HCT116 (cell line): ENCODE measurements at regions not wholly inside any gene's neighbourhood (a gene's known extent, or its start where the extent isn't known, plus 50 kb on each side); places are given as distances from the start of the nearest gene placed in this dataset.

ENCODE experiments used
- ATAC-seq: fragments of 200-7000 bp; cut with Tn5 transposase; 2 replicates; pipeline ENCODE4 v1.9.1; 2020; ENCODE audit warnings: mild to moderate bottlenecking, moderate library complexity
- BruUV-seq: library from RNA; stranded (reverse); fragments of 400-500 nt; replicated peaks from 2 replicates; lab custom pipeline; 2021; lab: Mats Ljungman, UMichigan
- CTCF ChIA-PET: fragments of 300-600 bp; sonication (Branson Sonifier 250); formaldehyde crosslinking; loops from one replicate; lab custom pipeline; 2021; ENCODE audit warnings: antibody characterized with exemption; lab: Charles Lee
- POLR2A ChIA-PET: fragments of 300-600, 350-600 bp; sonication (Branson Sonifier 250); formaldehyde crosslinking; loops from one replicate; lab custom pipeline; 2021; ENCODE audit warnings: antibody characterized with exemption; lab: Charles Lee
- RAD21 ChIA-PET, 2 experiments: fragments of 300-600 bp; sonication (Branson Sonifier 250); formaldehyde crosslinking; loops; one replicate each; lab custom pipeline; 2023; ENCODE audit warnings: low total read pairs in 2 of 2; ENCODE audit not compliant: uncharacterized antibody in 2 of 2, unreplicated experiment in 2 of 2, low non-redundant PET in 1 of 2; lab: Charles Lee
- DNase-seq: peaks from one replicate; pipeline ENCODE4 v3.0.0-alpha.2; 2010; ENCODE audit warnings: low read depth, low spot score
- H2AFZ ChIP-seq: fragments of 200-600 bp; shearing (Covaris generic), sonication (generic); 2 replicates; pipeline ENCODE4 v1.6.1; 2017; ENCODE audit warnings: low read depth, mixed run types, mixed read lengths, antibody characterized with exemption, low read length; ENCODE audit not compliant: poor library complexity, severe bottlenecking
- H3K27ac ChIP-seq: 2 replicates; pipeline ENCODE4 v1.5.1; 2012; ENCODE audit warnings: low read depth, low read length
- H3K27me3 ChIP-seq: fragments of 200-600 bp; sonication (generic); 2 replicates; pipeline ENCODE4 v1.6.1; 2016; ENCODE audit warnings: mixed run types, low read length, mixed read lengths; ENCODE audit not compliant: insufficient read depth
- H3K36me3 ChIP-seq, 2 experiments: fragments of 200-500 bp in 1 of 2; fragments of 200-600 bp in 1 of 2; sonication (Bioruptor generic) in 1 of 2; sonication (generic) in 1 of 2; 2 replicates each; pipeline versions ENCODE4 v1.5.1 to v1.6.1; 2014 to 2016; ENCODE audit warnings: low read length in 2 of 2, inconsistent platforms in 1 of 2, mixed read lengths in 1 of 2, mixed run types in 1 of 2; ENCODE audit not compliant: insufficient read depth in 2 of 2, control insufficient read depth in 1 of 2
- H3K4me1 ChIP-seq, 2 experiments: fragments of 200-600 bp in 1 of 2; sonication (generic) in 1 of 2; 2 replicates each; pipeline versions ENCODE4 v1.5.1 to v1.6.1; 2012 to 2017; ENCODE audit warnings: low read length in 2 of 2, inconsistent platforms in 1 of 2, mild to moderate bottlenecking in 1 of 2, mixed read lengths in 1 of 2, mixed run types in 1 of 2, moderate library complexity in 1 of 2; ENCODE audit not compliant: insufficient read depth in 2 of 2, control insufficient read depth in 1 of 2
- H3K4me2 ChIP-seq: fragments of 200-600 bp; sonication (generic); 2 replicates; pipeline ENCODE4 v1.6.1; 2017; ENCODE audit warnings: mixed run types, low read length, mixed read lengths
- H3K4me3 ChIP-seq, 2 experiments: fragments of 200-600 bp in 1 of 2; sonication (generic) in 1 of 2; replicated peaks in 1 of 2; 2 replicates each; pipeline ENCODE4 v1.5.1; 2011 to 2016; ENCODE audit warnings: low read length in 2 of 2, control low read depth in 1 of 2, low read depth in 1 of 2, mild to moderate bottlenecking in 1 of 2, mixed read lengths in 1 of 2, mixed run types in 1 of 2
- H3K79me2 ChIP-seq: fragments of 200-600 bp; sonication (generic); 2 replicates; pipeline ENCODE4 v1.6.1; 2017; ENCODE audit warnings: mild to moderate bottlenecking, mixed run types, low read length, moderate library complexity, mixed read lengths; ENCODE audit not compliant: insufficient read depth
- H3K9ac ChIP-seq: fragments of 200-600 bp; sonication (generic); 2 replicates; pipeline ENCODE4 v1.6.1; 2016; ENCODE audit warnings: low read length, mixed read lengths
- H3K9me2 ChIP-seq: fragments of 200-600 bp; sonication (generic), shearing (Covaris generic); 2 replicates; pipeline ENCODE4 v1.6.1; 2017; ENCODE audit warnings: mixed run types, mild to moderate bottlenecking, moderate library complexity; ENCODE audit not compliant: insufficient read depth
- H3K9me3 ChIP-seq, 2 experiments: fragments of 200-500 bp in 1 of 2; fragments of 200-600 bp in 1 of 2; sonication (Bioruptor generic) in 1 of 2; sonication (generic) in 1 of 2; 2 replicates each; pipeline ENCODE4 v1.6.1; 2014 to 2017; ENCODE audit warnings: low read length in 2 of 2, mixed read lengths in 2 of 2, inconsistent platforms in 1 of 2, low read depth in 1 of 2, mild to moderate bottlenecking in 1 of 2, mixed run types in 1 of 2, moderate library complexity in 1 of 2; ENCODE audit not compliant: control insufficient read depth in 1 of 2, insufficient read depth in 1 of 2
- H4K20me1 ChIP-seq: fragments of 200-600 bp; sonication (generic), shearing (Covaris generic); 2 replicates; pipeline ENCODE4 v1.6.1; 2017; ENCODE audit warnings: mixed run types, mild to moderate bottlenecking, moderate library complexity; ENCODE audit not compliant: insufficient read depth
- EZH2 ChIP-seq: fragments of 200-600 bp; sonication (generic); IDR thresholded peaks from 2 replicates; pipeline ENCODE4 v1.6.1; 2017; ENCODE audit warnings: antibody characterized with exemption, mixed run types
- FOSL1 ChIP-seq: IDR thresholded peaks from 2 replicates; pipeline ENCODE4 v1.6.1; 2012; ENCODE audit warnings: low read depth
- POLR2A ChIP-seq: IDR thresholded peaks from 2 replicates; pipeline ENCODE4 v1.7.0; 2011; ENCODE audit warnings: borderline replicate concordance; ENCODE audit not compliant: insufficient read depth, insufficient read length; ENCODE audit errors: extremely low read depth
- SIN3A ChIP-seq: IDR thresholded peaks from 2 replicates; pipeline ENCODE4 v1.6.1; 2012; ENCODE audit warnings: low read depth
- SP1 ChIP-seq: IDR thresholded peaks from 2 replicates; pipeline ENCODE4 v1.6.1; 2012; ENCODE audit warnings: low read depth
- SRF ChIP-seq: IDR thresholded peaks from 2 replicates; pipeline ENCODE4 v1.6.1; 2012; ENCODE audit warnings: low read depth
- TCF7L2 ChIP-seq: IDR thresholded peaks from 2 replicates; pipeline ENCODE4 v1.7.0; 2011; ENCODE audit warnings: borderline replicate concordance, inconsistent platforms; ENCODE audit not compliant: insufficient read depth, insufficient read length; ENCODE audit errors: extremely low read depth
- YY1 ChIP-seq: IDR thresholded peaks from 2 replicates; pipeline ENCODE4 v1.6.1; 2011; ENCODE audit warnings: low read length, low read depth, moderate library complexity, mild to moderate bottlenecking; ENCODE audit not compliant: insufficient replicate concordance; ENCODE audit errors: extremely low read depth
- intact Hi-C: fragments of 100-400 bp; cut with micrococcal nuclease; formaldehyde crosslinking; loops from 2 replicates; pipeline ENCODE4 v1.10.0; 2022
- TF ChIP-seq, protein P1 (sequence below): IDR thresholded peaks from 2 replicates; pipeline ENCODE4 v1.6.1; 2012; ENCODE audit warnings: low read depth

- RAD21 ChIA-PET = no interaction called here
- CTCF ChIA-PET = no interaction called here
- no peaks in the 10 kb centered on the region for H3K36me3 ChIP-seq
- no peak overlapping the region for H3K27ac ChIP-seq
- DNase-seq (no peak), ATAC-seq (no peak)
- no peaks in the 10 kb centered on the region for H3K9me3 ChIP-seq
- intact Hi-C loops = no loop called here
- H4K20me1 ChIP-seq = no peaks in the 10 kb centered on the region
- H3K4me3 ChIP-seq = no peak overlapping the region
- TF ChIP-seq EZH2 (no peak), SP1 (no peak), POLR2A (no peak), FOSL1 (no peak), SRF (no peak), TCF7L2 (no peak), YY1 (no peak), SIN3A (no peak)
- TF ChIP-seq, protein P1, sequence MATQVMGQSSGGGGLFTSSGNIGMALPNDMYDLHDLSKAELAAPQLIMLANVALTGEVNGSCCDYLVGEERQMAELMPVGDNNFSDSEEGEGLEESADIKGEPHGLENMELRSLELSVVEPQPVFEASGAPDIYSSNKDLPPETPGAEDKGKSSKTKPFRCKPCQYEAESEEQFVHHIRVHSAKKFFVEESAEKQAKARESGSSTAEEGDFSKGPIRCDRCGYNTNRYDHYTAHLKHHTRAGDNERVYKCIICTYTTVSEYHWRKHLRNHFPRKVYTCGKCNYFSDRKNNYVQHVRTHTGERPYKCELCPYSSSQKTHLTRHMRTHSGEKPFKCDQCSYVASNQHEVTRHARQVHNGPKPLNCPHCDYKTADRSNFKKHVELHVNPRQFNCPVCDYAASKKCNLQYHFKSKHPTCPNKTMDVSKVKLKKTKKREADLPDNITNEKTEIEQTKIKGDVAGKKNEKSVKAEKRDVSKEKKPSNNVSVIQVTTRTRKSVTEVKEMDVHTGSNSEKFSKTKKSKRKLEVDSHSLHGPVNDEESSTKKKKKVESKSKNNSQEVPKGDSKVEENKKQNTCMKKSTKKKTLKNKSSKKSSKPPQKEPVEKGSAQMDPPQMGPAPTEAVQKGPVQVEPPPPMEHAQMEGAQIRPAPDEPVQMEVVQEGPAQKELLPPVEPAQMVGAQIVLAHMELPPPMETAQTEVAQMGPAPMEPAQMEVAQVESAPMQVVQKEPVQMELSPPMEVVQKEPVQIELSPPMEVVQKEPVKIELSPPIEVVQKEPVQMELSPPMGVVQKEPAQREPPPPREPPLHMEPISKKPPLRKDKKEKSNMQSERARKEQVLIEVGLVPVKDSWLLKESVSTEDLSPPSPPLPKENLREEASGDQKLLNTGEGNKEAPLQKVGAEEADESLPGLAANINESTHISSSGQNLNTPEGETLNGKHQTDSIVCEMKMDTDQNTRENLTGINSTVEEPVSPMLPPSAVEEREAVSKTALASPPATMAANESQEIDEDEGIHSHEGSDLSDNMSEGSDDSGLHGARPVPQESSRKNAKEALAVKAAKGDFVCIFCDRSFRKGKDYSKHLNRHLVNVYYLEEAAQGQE = no peak
- TF ChIP-seq, all 23 proteins: peak for 0
- Histone ChIP-seq H3K27me3 (peaks cover 29% of the 10 kb centered on the region), H3K4me1 (no peaks in the 10 kb centered on the region), H2AFZ (no peak overlapping the region), H3K9me2 (no peaks in the 10 kb centered on the region), H3K4me2 (no peak overlapping the region), H3K9ac (no peak overlapping the region), H3K79me2 (no peaks in the 10 kb centered on the region)
- POLR2A ChIA-PET = no interaction called here
- BruUV-seq = no TSS peak
Measured at GRCh38 chr2:137809837-137810236, 154.4 kb upstream of the HNMT start.
